ENCODE measurements at regions not wholly inside any gene's neighbourhood (a gene's known extent, or its start where the extent isn't known, plus 50 kb on each side); places are given as distances from the start of the nearest gene placed in this dataset.

DNA sequence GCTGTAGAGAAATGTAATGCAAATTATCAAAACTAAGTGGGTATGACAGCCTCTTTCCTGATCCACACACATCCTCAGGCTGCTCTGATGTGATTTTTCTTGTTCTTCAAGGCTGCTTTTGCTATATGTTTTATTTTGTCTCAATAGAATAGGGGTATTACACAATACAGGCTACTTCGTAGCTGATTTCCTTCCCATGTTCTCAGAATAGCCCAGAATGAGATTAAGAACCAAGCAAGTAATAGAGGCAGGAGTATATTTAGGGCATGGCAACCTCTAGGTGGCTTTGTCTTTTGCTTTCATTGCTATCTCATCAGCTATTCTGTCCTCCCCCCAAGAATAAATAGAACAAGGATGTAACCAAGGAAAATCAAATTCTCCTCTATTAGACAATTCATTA is 241.8 kb downstream of the ALDH8A1 start:
- no peak overlapping the region for H3K4me2 ChIP-seq (ENCODE audit: low read depth, low read length)
- TF ChIP-seq, protein P1, sequence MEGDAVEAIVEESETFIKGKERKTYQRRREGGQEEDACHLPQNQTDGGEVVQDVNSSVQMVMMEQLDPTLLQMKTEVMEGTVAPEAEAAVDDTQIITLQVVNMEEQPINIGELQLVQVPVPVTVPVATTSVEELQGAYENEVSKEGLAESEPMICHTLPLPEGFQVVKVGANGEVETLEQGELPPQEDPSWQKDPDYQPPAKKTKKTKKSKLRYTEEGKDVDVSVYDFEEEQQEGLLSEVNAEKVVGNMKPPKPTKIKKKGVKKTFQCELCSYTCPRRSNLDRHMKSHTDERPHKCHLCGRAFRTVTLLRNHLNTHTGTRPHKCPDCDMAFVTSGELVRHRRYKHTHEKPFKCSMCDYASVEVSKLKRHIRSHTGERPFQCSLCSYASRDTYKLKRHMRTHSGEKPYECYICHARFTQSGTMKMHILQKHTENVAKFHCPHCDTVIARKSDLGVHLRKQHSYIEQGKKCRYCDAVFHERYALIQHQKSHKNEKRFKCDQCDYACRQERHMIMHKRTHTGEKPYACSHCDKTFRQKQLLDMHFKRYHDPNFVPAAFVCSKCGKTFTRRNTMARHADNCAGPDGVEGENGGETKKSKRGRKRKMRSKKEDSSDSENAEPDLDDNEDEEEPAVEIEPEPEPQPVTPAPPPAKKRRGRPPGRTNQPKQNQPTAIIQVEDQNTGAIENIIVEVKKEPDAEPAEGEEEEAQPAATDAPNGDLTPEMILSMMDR (IDR thresholded peaks at IDR 0.05; ENCODE audit: low read length): no peak
- TF ChIP-seq EZH2phosphoT487 (IDR thresholded peaks at IDR 0.05; ENCODE audit: low read length) (no peak), EZH2 (optimal IDR thresholded peaks at IDR 0.05; ENCODE audit: low read depth, low read length) (no peak)
- no peaks in the 10 kb centered on the region for H3K36me3 ChIP-seq (replicated peaks; ENCODE audit: insufficient read depth, low read length)
- no peaks in the 10 kb centered on the region for H3F3A ChIP-seq (ENCODE audit: insufficient read depth, low read length)
- H3K27me3 ChIP-seq (replicated peaks; ENCODE audit: insufficient read depth, low read length): no peaks in the 10 kb centered on the region
- no peak overlapping the region for H3K27ac ChIP-seq (ENCODE audit: low read length)
- no peak overlapping the region for H3K4me3 ChIP-seq (ENCODE audit: low read length)
- H2AFZ ChIP-seq (ENCODE audit: low read length): no peak overlapping the region
- no peaks in the 10 kb centered on the region for H4K20me1 ChIP-seq (ENCODE audit: insufficient read depth, low read length)
- no peaks in the 10 kb centered on the region for H3K9me2 ChIP-seq (replicated peaks; ENCODE audit: insufficient read depth, low read length)
- no peak overlapping the region for H3K9ac ChIP-seq (ENCODE audit: low read length)
- DNase-seq: no peak
- no peaks in the 10 kb centered on the region for H3K9me3 ChIP-seq (replicated peaks; ENCODE audit: insufficient read depth, low read length)
- H3K4me1 ChIP-seq (ENCODE audit: low read length): no peaks in the 10 kb centered on the region
- H3K79me2 ChIP-seq (ENCODE audit: low read length): no peaks in the 10 kb centered on the region

DNA sequence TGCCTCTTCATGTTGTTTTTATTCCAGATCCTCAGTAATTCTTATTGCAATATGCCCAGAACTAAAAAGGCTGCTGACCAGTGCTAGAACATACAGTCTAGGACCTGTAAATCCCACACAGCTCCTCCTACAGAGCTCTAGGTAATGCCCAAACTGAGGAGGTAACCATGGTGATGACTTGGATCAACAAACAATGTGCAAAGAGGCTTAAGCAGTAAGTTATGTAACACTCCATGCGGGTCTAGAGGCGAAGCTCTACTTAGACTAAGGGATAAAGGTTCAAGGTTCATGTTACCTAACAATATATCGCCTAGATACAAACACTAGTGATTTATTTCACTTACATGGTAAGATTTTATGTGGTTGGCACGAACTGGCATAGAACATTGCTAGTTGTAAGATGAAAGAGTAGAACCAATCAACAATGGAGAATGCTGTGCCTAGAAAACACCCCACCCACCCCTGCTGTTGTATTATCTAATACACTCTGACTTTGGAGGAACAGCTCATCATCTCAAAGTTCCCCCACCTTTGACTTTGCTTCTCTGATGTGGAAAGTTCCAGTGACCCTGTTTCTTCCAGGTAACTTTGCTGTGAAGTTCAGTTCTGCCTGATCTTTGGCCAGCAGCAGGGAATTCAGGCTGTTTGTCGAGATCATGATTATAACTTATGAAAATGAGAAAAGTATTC is 242.4 kb downstream of the ALDH8A1 start:
- Histone ChIP-seq H3K27ac (ENCODE audit: low read length) (no peak overlapping the region), H3K4me2 (ENCODE audit: low read depth, low read length) (no peak overlapping the region), H3K79me2 (ENCODE audit: low read length) (no peaks in the 10 kb centered on the region), H3K9me2 (replicated peaks; ENCODE audit: insufficient read depth, low read length) (no peaks in the 10 kb centered on the region), H3F3A (ENCODE audit: insufficient read depth, low read length) (no peaks in the 10 kb centered on the region), H3K9me3 (replicated peaks; ENCODE audit: insufficient read depth, low read length) (no peaks in the 10 kb centered on the region), H3K4me3 (ENCODE audit: low read length) (no peak overlapping the region), H4K20me1 (ENCODE audit: insufficient read depth, low read length) (no peaks in the 10 kb centered on the region), H3K9ac (ENCODE audit: low read length) (no peak overlapping the region), H3K36me3 (replicated peaks; ENCODE audit: insufficient read depth, low read length) (no peaks in the 10 kb centered on the region), H2AFZ (ENCODE audit: low read length) (no peak overlapping the region), H3K27me3 (replicated peaks; ENCODE audit: insufficient read depth, low read length) (no peaks in the 10 kb centered on the region), H3K4me1 (ENCODE audit: low read length) (no peaks in the 10 kb centered on the region)
- TF ChIP-seq EZH2phosphoT487 (IDR thresholded peaks at IDR 0.05; ENCODE audit: low read length) (no peak), EZH2 (optimal IDR thresholded peaks at IDR 0.05; ENCODE audit: low read depth, low read length) (no peak)
- TF ChIP-seq, protein P1 (IDR thresholded peaks at IDR 0.05; ENCODE audit: low read length): no peak
- DNase-seq: no peak

DNA sequence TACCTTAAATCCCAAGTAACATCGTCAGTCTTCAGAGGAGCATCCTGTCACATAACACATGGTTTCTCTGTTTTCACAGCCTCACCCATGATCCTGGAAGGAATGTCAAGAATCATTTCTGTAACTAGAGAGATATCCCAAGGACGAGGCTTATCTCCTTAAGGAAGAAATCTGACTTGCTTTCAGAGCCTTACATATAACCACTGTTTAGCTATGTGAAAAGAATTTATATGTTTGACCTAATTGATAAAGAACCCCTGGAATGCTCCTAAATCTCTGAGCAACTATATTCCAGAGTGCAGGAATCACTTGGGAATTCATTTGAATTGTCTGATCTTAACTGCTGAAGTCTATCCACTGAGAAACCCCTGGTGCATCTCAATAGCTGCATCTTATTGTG is 243.1 kb downstream of the ALDH8A1 start:
- Histone ChIP-seq H3K4me1 (ENCODE audit: low read length) (no peaks in the 10 kb centered on the region), H4K20me1 (ENCODE audit: insufficient read depth, low read length) (no peaks in the 10 kb centered on the region), H3K27me3 (replicated peaks; ENCODE audit: insufficient read depth, low read length) (no peaks in the 10 kb centered on the region), H3K4me2 (ENCODE audit: low read depth, low read length) (no peak overlapping the region), H3K9ac (ENCODE audit: low read length) (no peak overlapping the region), H3K9me3 (replicated peaks; ENCODE audit: insufficient read depth, low read length) (no peaks in the 10 kb centered on the region), H3K4me3 (ENCODE audit: low read length) (no peak overlapping the region), H3K27ac (ENCODE audit: low read length) (no peak overlapping the region), H3K9me2 (replicated peaks; ENCODE audit: insufficient read depth, low read length) (no peaks in the 10 kb centered on the region), H2AFZ (ENCODE audit: low read length) (no peak overlapping the region), H3F3A (ENCODE audit: insufficient read depth, low read length) (no peaks in the 10 kb centered on the region), H3K79me2 (ENCODE audit: low read length) (no peaks in the 10 kb centered on the region), H3K36me3 (replicated peaks; ENCODE audit: insufficient read depth, low read length) (no peaks in the 10 kb centered on the region)
- no peak for DNase-seq
- TF ChIP-seq, protein P1 (IDR thresholded peaks at IDR 0.05; ENCODE audit: low read length): no peak
- no peak for TF ChIP-seq EZH2phosphoT487 (IDR thresholded peaks at IDR 0.05; ENCODE audit: low read length)
- no peak for TF ChIP-seq EZH2 (optimal IDR thresholded peaks at IDR 0.05; ENCODE audit: low read depth, low read length)
